ENCODE measurements at regions not wholly inside any gene's neighbourhood (a gene's known extent, or its start where the extent isn't known, plus 50 kb on each side); places are given as distances from the start of the nearest gene placed in this dataset.
A peak's percentile ranks its signal among the peaks of the same experiment; 100 is the strongest.

- H2AFZ ChIP-seq (ENCODE audit: low read depth, low read length): no peak overlapping the region
- no peak for DNase-seq
- no peak overlapping the region for H3K4me3 ChIP-seq (ENCODE audit: insufficient read depth in 1 of 2, low read depth in 1 of 2, low read length in 2 of 2)
- no peak overlapping the region for H2BK120ac ChIP-seq (ENCODE audit: low read depth, low read length)
- H3K27me3 ChIP-seq (ENCODE audit: control insufficient read depth in 1 of 2, insufficient read depth in 1 of 2, low read length in 2 of 2): peaks cover 0 to 38% of the 10 kb centered on the region in 2 experiments
- H3K4ac ChIP-seq (ENCODE audit: low read depth in 1 of 2, low read length in 2 of 2): no peak overlapping the region
- no peak overlapping the region for H3K18ac ChIP-seq (ENCODE audit: low read depth in 1 of 2, low read length in 2 of 2)
- no peak overlapping the region for H2BK12ac ChIP-seq (ENCODE audit: low read length in 2 of 2)
- peaks cover 2% of the 10 kb centered on the region for H3K4me1 ChIP-seq (ENCODE audit: control insufficient read depth, insufficient read depth, low read depth, low read length)
- no peak overlapping the region for H3K23ac ChIP-seq (ENCODE audit: low read length in 2 of 2)
- H3K4me2 ChIP-seq (ENCODE audit: low read length, poor library complexity, severe bottlenecking): no peak overlapping the region
- H3K9ac ChIP-seq (ENCODE audit: low read length): no peak overlapping the region
- peaks cover 7% of the 10 kb centered on the region for H3K9me3 ChIP-seq (ENCODE audit: control insufficient read depth, low read length)
- H4K8ac ChIP-seq (ENCODE audit: low read length): no peak overlapping the region
- no peaks in the 10 kb centered on the region for H3K79me1 ChIP-seq (replicated peaks; ENCODE audit: low read length, poor library complexity, severe bottlenecking)
- no peak overlapping the region for H2BK5ac ChIP-seq (ENCODE audit: low read depth, low read length, poor library complexity, severe bottlenecking)
- H2AK5ac ChIP-seq (ENCODE audit: low read length, severe bottlenecking): no peak overlapping the region
- WGBS: 94% methylated on average over 2 of the region's 2 CpGs
- no peak overlapping the region for H4K91ac ChIP-seq (ENCODE audit: low read length)
- H3K36me3 ChIP-seq (ENCODE audit: control insufficient read depth in 1 of 2, insufficient read depth in 2 of 2, low read depth in 1 of 2, low read length in 2 of 2): no peaks in the 10 kb centered on the region
- no peak overlapping the region for H3K14ac ChIP-seq (ENCODE audit: low read length in 2 of 2)
- H3K27ac ChIP-seq (ENCODE audit: low read length, poor library complexity, severe bottlenecking): no peak overlapping the region
- no peak overlapping the region for H2BK15ac ChIP-seq (ENCODE audit: low read depth, poor library complexity, severe bottlenecking)
Measured at GRCh38 chr16:86974120-86974519, 343.1 kb downstream of the C16orf95 start.

GRCh38 chr16:86975445-86975844 lies 341.7 kb downstream of the C16orf95 start:
- H3K27ac ChIP-seq (ENCODE audit: low read length, poor library complexity, severe bottlenecking): peak overlapping the region; percentile 11
- no peak overlapping the region for H3K9ac ChIP-seq (ENCODE audit: low read length)
- peak overlapping the region; percentile 29 for H4K8ac ChIP-seq (ENCODE audit: low read length)
- H2AK5ac ChIP-seq (ENCODE audit: low read length, severe bottlenecking): no peak overlapping the region
- H2BK12ac ChIP-seq (ENCODE audit: low read length in 2 of 2): no peak overlapping the region
- no peak overlapping the region for H3K4ac ChIP-seq (ENCODE audit: low read depth in 1 of 2, low read length in 2 of 2)
- H3K23ac ChIP-seq (ENCODE audit: low read length in 2 of 2): no peak overlapping the region
- peak overlapping the region; percentile 32 for H2AFZ ChIP-seq (ENCODE audit: low read depth, low read length)
- H3K4me3 ChIP-seq (ENCODE audit: insufficient read depth in 1 of 2, low read depth in 1 of 2, low read length in 2 of 2): no peak overlapping the region
- peaks cover 2% of the 10 kb centered on the region for H3K4me1 ChIP-seq (ENCODE audit: control insufficient read depth, insufficient read depth, low read depth, low read length)
- H3K36me3 ChIP-seq (ENCODE audit: control insufficient read depth in 1 of 2, insufficient read depth in 2 of 2, low read depth in 1 of 2, low read length in 2 of 2): no peaks in the 10 kb centered on the region
- DNase-seq: peak; percentile 69
- peaks cover 10% of the 10 kb centered on the region for H3K9me3 ChIP-seq (ENCODE audit: control insufficient read depth, low read length)
- H2BK5ac ChIP-seq (ENCODE audit: low read depth, low read length, poor library complexity, severe bottlenecking): no peak overlapping the region
- no peak overlapping the region for H4K91ac ChIP-seq (ENCODE audit: low read length)
- H3K27me3 ChIP-seq (ENCODE audit: control insufficient read depth in 1 of 2, insufficient read depth in 1 of 2, low read length in 2 of 2): peaks cover 0 to 34% of the 10 kb centered on the region in 2 experiments
- H3K14ac ChIP-seq (ENCODE audit: low read length in 2 of 2): no peak overlapping the region
- no peak overlapping the region for H2BK120ac ChIP-seq (ENCODE audit: low read depth, low read length)
- H3K79me1 ChIP-seq (replicated peaks; ENCODE audit: low read length, poor library complexity, severe bottlenecking): no peaks in the 10 kb centered on the region
- no peak overlapping the region for H3K4me2 ChIP-seq (ENCODE audit: low read length, poor library complexity, severe bottlenecking)
- peak overlapping the region in 1 of 2 experiments; percentile 48 for H3K18ac ChIP-seq (ENCODE audit: low read depth in 1 of 2, low read length in 2 of 2)
- no peak overlapping the region for H2BK15ac ChIP-seq (ENCODE audit: low read depth, poor library complexity, severe bottlenecking)
- 5% methylated on average over 2 of the region's 2 CpGs for WGBS

GRCh38 chr16:86977076-86977676 lies 340.0 kb downstream of the C16orf95 start:
- no peak overlapping the region for H3K23ac ChIP-seq (ENCODE audit: low read length in 2 of 2)
- H3K4me3 ChIP-seq (ENCODE audit: insufficient read depth in 1 of 2, low read depth in 1 of 2, low read length in 2 of 2): no peak overlapping the region
- no peak overlapping the region for H3K4ac ChIP-seq (ENCODE audit: low read depth in 1 of 2, low read length in 2 of 2)
- H3K36me3 ChIP-seq (ENCODE audit: control insufficient read depth in 1 of 2, insufficient read depth in 2 of 2, low read depth in 1 of 2, low read length in 2 of 2): no peaks in the 10 kb centered on the region
- no peak overlapping the region for H2BK120ac ChIP-seq (ENCODE audit: low read depth, low read length)
- H2BK5ac ChIP-seq (ENCODE audit: low read depth, low read length, poor library complexity, severe bottlenecking): no peak overlapping the region
- H3K14ac ChIP-seq (ENCODE audit: low read length in 2 of 2): no peak overlapping the region
- no peak overlapping the region for H3K9ac ChIP-seq (ENCODE audit: low read length)
- H2AFZ ChIP-seq (ENCODE audit: low read depth, low read length): no peak overlapping the region
- H2BK15ac ChIP-seq (ENCODE audit: low read depth, poor library complexity, severe bottlenecking): no peak overlapping the region
- H3K18ac ChIP-seq (ENCODE audit: low read depth in 1 of 2, low read length in 2 of 2): no peak overlapping the region
- H4K8ac ChIP-seq (ENCODE audit: low read length): no peak overlapping the region
- peaks cover 6% of the 10 kb centered on the region for H3K9me3 ChIP-seq (ENCODE audit: control insufficient read depth, low read length)
- 92% methylated on average over 17 of the region's 17 CpGs for WGBS
- no peak for DNase-seq
- peaks cover 3% of the 10 kb centered on the region for H3K4me1 ChIP-seq (ENCODE audit: control insufficient read depth, insufficient read depth, low read depth, low read length)
- H3K79me1 ChIP-seq (replicated peaks; ENCODE audit: low read length, poor library complexity, severe bottlenecking): no peaks in the 10 kb centered on the region
- H2BK12ac ChIP-seq (ENCODE audit: low read length in 2 of 2): no peak overlapping the region
- H3K27me3 ChIP-seq (ENCODE audit: control insufficient read depth in 1 of 2, insufficient read depth in 1 of 2, low read length in 2 of 2): peaks cover 0 to 27% of the 10 kb centered on the region in 2 experiments
- H2AK5ac ChIP-seq (ENCODE audit: low read length, severe bottlenecking): no peak overlapping the region
- H4K91ac ChIP-seq (ENCODE audit: low read length): no peak overlapping the region
- no peak overlapping the region for H3K27ac ChIP-seq (ENCODE audit: low read length, poor library complexity, severe bottlenecking)
- no peak overlapping the region for H3K4me2 ChIP-seq (ENCODE audit: low read length, poor library complexity, severe bottlenecking)

GRCh38 chr16:86978445-86979030 lies 338.7 kb downstream of the C16orf95 start:
- no peak overlapping the region for H3K4me3 ChIP-seq (ENCODE audit: insufficient read depth in 1 of 2, low read depth in 1 of 2, low read length in 2 of 2)
- no peak overlapping the region for H4K8ac ChIP-seq (ENCODE audit: low read length)
- peaks cover 4% of the 10 kb centered on the region for H3K4me1 ChIP-seq (ENCODE audit: control insufficient read depth, insufficient read depth, low read depth, low read length)
- H3K79me1 ChIP-seq (replicated peaks; ENCODE audit: low read length, poor library complexity, severe bottlenecking): no peaks in the 10 kb centered on the region
- no peaks in the 10 kb centered on the region for H3K36me3 ChIP-seq (ENCODE audit: control insufficient read depth in 1 of 2, insufficient read depth in 2 of 2, low read depth in 1 of 2, low read length in 2 of 2)
- H3K9ac ChIP-seq (ENCODE audit: low read length): no peak overlapping the region
- H3K4ac ChIP-seq (ENCODE audit: low read depth in 1 of 2, low read length in 2 of 2): peak overlapping the region in 1 of 2 experiments; percentile 13
- no peak overlapping the region for H3K27ac ChIP-seq (ENCODE audit: low read length, poor library complexity, severe bottlenecking)
- 90% methylated on average over 12 of the region's 12 CpGs for WGBS
- H3K27me3 ChIP-seq (ENCODE audit: control insufficient read depth in 1 of 2, insufficient read depth in 1 of 2, low read length in 2 of 2): peaks cover 0 to 29% of the 10 kb centered on the region in 2 experiments
- H2AFZ ChIP-seq (ENCODE audit: low read depth, low read length): no peak overlapping the region
- peaks cover 6% of the 10 kb centered on the region for H3K9me3 ChIP-seq (ENCODE audit: control insufficient read depth, low read length)
- H3K18ac ChIP-seq (ENCODE audit: low read depth in 1 of 2, low read length in 2 of 2): no peak overlapping the region
- no peak for DNase-seq
- H2BK12ac ChIP-seq (ENCODE audit: low read length in 2 of 2): no peak overlapping the region
- no peak overlapping the region for H2AK5ac ChIP-seq (ENCODE audit: low read length, severe bottlenecking)
- H4K91ac ChIP-seq (ENCODE audit: low read length): no peak overlapping the region
- H2BK15ac ChIP-seq (ENCODE audit: low read depth, poor library complexity, severe bottlenecking): no peak overlapping the region
- H3K4me2 ChIP-seq (ENCODE audit: low read length, poor library complexity, severe bottlenecking): no peak overlapping the region
- H3K23ac ChIP-seq (ENCODE audit: low read length in 2 of 2): no peak overlapping the region
- no peak overlapping the region for H3K14ac ChIP-seq (ENCODE audit: low read length in 2 of 2)
- no peak overlapping the region for H2BK120ac ChIP-seq (ENCODE audit: low read depth, low read length)
- no peak overlapping the region for H2BK5ac ChIP-seq (ENCODE audit: low read depth, low read length, poor library complexity, severe bottlenecking)

Measured in mesenchymal stem cell (in vitro differentiated cells and primary cell).